ENCODE measurements at regions not wholly inside any gene's neighbourhood (a gene's known extent, or its start where the extent isn't known, plus 50 kb on each side); places are given as distances from the start of the nearest gene placed in this dataset.

DNA sequence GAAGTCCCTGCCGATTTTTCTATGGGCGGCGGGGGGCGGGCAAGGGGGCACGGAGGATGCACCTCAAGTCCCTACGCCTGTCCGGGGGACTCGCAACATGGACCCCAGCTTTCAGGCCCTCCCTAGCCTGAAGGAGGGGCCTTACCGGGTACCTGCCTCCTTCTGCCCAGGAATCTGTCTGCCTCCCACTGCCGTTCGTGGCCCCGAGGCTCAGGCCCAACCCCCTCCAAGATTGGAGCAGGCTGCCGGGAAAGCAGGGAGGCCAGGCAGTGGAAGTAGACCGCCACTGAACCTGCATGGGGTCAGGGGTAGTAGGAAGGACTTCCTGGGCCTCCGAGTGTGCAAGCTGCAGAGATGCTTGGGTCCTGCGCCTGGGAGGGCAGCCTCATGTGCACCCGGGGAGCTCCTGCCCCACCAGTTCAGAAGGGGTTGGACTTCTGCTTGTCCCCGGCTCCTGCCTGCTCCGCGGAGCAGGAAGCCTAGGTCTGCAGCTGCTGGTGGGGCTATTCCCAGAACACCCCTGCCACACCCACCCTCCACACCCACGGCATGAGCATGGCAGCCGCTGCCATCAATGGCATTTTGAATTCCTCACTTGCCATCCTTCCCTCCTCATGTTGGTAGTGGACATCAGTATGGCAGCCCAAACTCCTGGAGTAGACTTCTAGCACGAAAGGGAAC lies 1312.7 kb upstream of the ACO1 start:
- no peak overlapping the region for H3K4me3 ChIP-seq (ENCODE audit: low read depth, low read length)
- no peaks in the 10 kb centered on the region for H3K36me3 ChIP-seq
- no peaks in the 10 kb centered on the region for H3K9me3 ChIP-seq
- H3K27me3 ChIP-seq: no peaks in the 10 kb centered on the region
- TF ChIP-seq, protein P1, sequence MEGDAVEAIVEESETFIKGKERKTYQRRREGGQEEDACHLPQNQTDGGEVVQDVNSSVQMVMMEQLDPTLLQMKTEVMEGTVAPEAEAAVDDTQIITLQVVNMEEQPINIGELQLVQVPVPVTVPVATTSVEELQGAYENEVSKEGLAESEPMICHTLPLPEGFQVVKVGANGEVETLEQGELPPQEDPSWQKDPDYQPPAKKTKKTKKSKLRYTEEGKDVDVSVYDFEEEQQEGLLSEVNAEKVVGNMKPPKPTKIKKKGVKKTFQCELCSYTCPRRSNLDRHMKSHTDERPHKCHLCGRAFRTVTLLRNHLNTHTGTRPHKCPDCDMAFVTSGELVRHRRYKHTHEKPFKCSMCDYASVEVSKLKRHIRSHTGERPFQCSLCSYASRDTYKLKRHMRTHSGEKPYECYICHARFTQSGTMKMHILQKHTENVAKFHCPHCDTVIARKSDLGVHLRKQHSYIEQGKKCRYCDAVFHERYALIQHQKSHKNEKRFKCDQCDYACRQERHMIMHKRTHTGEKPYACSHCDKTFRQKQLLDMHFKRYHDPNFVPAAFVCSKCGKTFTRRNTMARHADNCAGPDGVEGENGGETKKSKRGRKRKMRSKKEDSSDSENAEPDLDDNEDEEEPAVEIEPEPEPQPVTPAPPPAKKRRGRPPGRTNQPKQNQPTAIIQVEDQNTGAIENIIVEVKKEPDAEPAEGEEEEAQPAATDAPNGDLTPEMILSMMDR (IDR thresholded peaks at IDR 0.05; ENCODE audit: low read depth, low read length): no peak
- no peaks in the 10 kb centered on the region; the same call in 1 of the 2 replicates for H3K4me1 ChIP-seq
- DNase-seq: no peak

DNA sequence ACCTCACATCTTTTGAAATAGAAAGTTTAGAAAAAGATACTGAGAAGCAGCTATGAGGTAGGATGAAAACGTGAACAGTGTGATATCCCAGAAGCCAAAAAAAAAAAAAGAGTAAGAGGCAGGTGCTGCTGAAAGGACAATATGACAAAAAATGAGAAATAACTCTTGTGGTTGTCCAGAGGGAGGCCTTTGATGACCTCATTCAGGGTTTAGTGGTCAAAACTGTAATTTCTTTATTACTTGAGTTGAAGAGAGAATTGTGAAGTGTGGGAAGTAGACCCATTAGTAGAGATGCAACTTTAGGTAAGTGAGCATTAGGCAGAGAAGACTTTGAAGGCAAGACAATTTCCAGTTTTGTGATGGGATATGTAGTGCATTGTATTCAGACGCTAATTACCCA lies 1306.3 kb upstream of the ACO1 start:
- Histone ChIP-seq H3K4me3 (ENCODE audit: low read depth, low read length) (no peak overlapping the region), H3K4me1 (no peaks in the 10 kb centered on the region), H3K9me3 (no peaks in the 10 kb centered on the region), H3K27me3 (no peaks in the 10 kb centered on the region), H3K36me3 (no peaks in the 10 kb centered on the region)
- TF ChIP-seq, protein P1 (IDR thresholded peaks at IDR 0.05; ENCODE audit: low read depth, low read length): no peak
- DNase-seq: no peak

GRCh38 chr9:31084350-31084749 lies 1300.1 kb upstream of the ACO1 start:
- H3K36me3 ChIP-seq: no peaks in the 10 kb centered on the region
- no peaks in the 10 kb centered on the region for H3K9me3 ChIP-seq
- H3K4me1 ChIP-seq: no peaks in the 10 kb centered on the region
- H3K4me3 ChIP-seq (ENCODE audit: low read depth, low read length): no peak overlapping the region
- TF ChIP-seq, protein P1 (IDR thresholded peaks at IDR 0.05; ENCODE audit: low read depth, low read length): no peak
- no peak for DNase-seq
- no peaks in the 10 kb centered on the region for H3K27me3 ChIP-seq

GRCh38 chr9:31089549-31090221 lies 1294.8 kb upstream of the ACO1 start:
- H3K9me3 ChIP-seq: no peaks in the 10 kb centered on the region
- H3K36me3 ChIP-seq: no peaks in the 10 kb centered on the region
- DNase-seq: no peak
- no peak overlapping the region for H3K4me3 ChIP-seq (ENCODE audit: low read depth, low read length)
- TF ChIP-seq, protein P1 (IDR thresholded peaks at IDR 0.05; ENCODE audit: low read depth, low read length): no peak
- H3K4me1 ChIP-seq: no peaks in the 10 kb centered on the region
- H3K27me3 ChIP-seq: no peaks in the 10 kb centered on the region

DNA sequence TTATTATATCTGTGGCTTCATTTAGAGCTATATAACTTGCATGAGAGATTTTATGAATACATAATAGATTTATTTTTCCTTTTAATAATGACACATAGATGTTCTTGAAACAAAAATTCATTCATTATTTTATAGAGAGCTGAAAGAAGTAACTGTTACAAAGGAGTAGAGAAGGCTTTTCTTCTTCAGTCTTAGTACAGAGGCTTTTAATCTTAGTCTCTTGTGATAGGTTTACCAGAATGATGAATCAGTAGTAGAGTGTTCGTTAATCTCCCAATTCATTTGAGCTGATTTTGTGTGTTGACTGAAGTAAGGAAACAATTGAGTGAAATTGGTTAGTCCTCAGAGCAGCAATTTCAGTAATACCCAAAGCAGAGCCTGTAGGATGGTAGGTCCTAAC lies 1284.1 kb upstream of the ACO1 start:
- Histone ChIP-seq H3K4me1 (no peaks in the 10 kb centered on the region), H3K27me3 (no peaks in the 10 kb centered on the region), H3K9me3 (no peaks in the 10 kb centered on the region), H3K4me3 (ENCODE audit: low read depth, low read length) (no peak overlapping the region), H3K36me3 (no peaks in the 10 kb centered on the region)
- DNase-seq: no peak
- TF ChIP-seq, protein P1 (IDR thresholded peaks at IDR 0.05; ENCODE audit: low read depth, low read length): no peak

DNA sequence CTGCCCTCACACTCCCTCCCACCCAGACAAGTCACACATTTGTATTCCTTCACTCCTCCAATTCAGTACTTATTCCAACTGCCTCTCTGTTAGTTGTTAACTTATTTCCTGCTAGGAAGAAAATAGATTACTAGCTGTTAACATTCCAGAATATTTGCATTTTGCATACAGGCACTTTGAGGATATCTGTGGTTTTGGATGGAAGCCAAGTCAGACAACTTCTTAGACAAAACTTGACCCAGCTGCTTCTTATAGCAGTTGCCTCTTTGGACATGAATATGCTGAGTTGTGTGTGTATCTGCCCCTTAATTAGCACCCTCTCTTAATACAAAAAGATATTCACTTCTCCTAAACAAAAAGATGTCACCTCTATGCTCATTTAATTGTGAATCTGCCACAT lies 1280.6 kb upstream of the ACO1 start:
- Histone ChIP-seq H3K4me3 (ENCODE audit: low read depth, low read length) (no peak overlapping the region), H3K27me3 (no peaks in the 10 kb centered on the region), H3K4me1 (no peaks in the 10 kb centered on the region), H3K36me3 (no peaks in the 10 kb centered on the region), H3K9me3 (no peaks in the 10 kb centered on the region)
- TF ChIP-seq, protein P1 (IDR thresholded peaks at IDR 0.05; ENCODE audit: low read depth, low read length): no peak
- DNase-seq: no peak
